GM18870 (cell line): ENCODE measurements at regions not wholly inside any gene's neighbourhood (a gene's known extent, or its start where the extent isn't known, plus 50 kb on each side); places are given as distances from the start of the nearest gene placed in this dataset.
A peak's percentile ranks its signal among the peaks of the same experiment; 100 is the strongest.
"Not testable (repeated sequence)": the region's sequence is repeated elsewhere in the genome, so short reads cannot be mapped to it uniquely, and the experiment has no call there.

Experiments
- ATAC-seq: cut with Tn5 transposase; IDR thresholded peaks from one replicate; pipeline ENCODE4 v1.9.1; 2021; ENCODE audit warnings: moderate library complexity; ENCODE audit not compliant: unreplicated experiment

GRCh38 chr13:80083853-80084676, 256.9 kb downstream of the SPRY2 start:
- ATAC-seq: no peak

GRCh38 chr13:80083081-80083852, 257.7 kb downstream of the SPRY2 start:
- ATAC-seq: no peak

DNA sequence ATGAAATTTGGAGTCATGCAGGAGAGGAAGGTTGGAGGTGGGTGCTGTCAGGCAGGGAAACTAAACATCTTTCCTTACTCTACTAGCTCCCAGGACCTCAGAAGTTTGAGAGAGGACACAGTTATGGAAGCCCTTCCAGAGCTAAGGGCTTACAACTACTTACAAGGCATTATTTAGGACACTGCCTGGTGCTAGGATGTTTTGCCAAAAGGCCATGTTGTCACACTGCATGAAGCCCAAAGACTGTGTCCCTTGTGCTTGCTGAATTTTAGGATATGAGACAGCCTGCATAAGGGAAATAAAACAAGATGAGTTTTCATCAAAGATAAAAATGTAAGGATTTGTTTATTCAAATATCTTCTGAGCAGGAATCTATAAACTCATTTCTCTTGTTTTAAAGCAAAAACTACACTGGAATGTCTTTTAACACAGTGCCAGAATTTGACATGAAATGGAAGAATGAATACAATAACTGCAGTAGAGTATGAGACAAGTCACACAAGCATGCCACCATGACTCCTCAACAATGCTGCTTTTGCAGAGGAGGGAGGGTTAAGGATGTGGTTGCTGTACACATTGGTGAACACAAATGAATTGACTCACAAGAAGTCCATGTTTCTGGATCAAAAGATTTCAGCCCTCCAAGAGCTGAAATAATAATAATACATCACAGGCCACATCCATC, 258.4 kb downstream of the SPRY2 start:
- no peak for ATAC-seq

GRCh38 chr13:80074811-80075210, 266.1 kb downstream of the SPRY2 start:
- ATAC-seq: no peak

DNA sequence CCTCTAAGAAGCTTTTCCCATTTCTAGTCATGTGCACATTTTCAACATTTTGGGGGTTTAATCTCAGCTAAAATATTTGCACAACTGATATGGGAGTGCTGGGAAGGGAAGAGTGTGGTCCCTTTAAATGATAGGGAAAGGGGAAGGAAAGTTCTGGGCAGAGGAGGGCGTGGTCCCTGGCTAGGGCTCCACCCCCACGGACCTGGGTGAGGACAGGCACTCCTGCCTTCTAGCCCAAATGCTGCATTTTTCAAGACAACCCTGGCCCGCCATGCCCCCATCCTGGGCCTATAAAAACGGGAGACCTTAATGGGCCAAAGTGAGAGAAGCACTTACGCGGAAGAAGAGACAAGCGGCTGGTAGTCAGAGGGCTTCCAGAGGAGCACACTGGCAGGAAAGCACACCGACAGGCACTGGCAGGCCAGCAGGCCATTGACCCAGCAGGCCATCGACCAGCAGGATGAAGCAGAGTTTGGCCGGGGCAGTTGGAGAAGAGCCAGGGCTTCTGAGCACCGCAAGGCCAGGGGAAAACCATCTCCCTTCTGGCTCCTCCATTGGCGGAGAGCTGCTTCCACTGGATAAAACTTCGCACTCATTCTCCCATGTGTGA, 266.7 kb downstream of the SPRY2 start:
- ATAC-seq: no peak

DNA sequence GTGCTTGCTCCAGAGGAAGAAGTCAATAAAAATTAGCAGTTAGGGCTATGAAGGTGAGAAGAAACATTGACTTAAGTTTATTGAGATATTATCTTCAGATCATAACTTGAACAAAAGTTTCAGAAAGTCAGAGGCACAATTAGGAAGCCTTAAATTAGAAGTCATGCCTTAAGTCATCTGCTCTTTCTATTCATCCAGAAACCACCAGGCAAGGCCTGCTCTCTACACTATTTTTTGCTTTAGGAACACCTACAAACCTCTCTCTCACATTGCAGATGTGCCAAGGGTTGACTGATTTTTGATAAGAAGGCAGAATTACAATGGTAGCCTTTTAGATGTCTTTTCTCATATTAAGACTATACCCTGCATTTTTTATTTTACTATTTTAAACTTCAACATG, 268.7 kb downstream of the SPRY2 start:
- ATAC-seq: no peak

DNA sequence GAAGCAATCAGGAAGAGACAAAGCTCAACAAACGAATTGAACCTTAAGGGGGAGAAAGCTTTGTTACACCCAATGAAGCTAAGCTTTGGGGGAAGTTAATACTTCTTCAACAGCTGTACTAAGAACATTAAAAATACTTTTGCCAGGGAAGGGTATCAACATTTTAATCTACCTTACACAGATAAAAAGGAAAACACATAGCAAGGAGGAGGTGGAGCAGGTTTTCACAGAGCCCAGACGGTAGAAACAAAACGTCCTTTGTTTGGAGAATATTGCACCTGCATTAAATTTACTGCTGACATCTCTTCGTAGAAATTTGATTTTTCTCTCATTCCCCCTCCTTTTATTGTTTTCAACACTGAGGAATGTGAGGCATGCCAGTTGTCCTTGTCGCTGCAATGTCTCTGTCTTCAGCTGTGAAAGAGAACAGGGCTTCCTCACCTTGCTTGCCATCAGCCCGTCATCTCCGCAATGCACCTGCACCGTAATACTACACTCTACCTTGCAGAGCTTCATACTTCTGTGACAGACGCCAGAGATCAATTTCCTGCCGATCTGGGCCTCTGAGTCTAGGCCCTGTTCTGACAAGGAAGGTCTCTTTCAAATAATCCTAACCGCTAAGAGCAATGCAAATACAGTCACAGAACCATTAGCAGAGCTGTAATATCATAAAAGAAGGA, 270.8 kb downstream of the SPRY2 start:
- ATAC-seq: no peak

DNA sequence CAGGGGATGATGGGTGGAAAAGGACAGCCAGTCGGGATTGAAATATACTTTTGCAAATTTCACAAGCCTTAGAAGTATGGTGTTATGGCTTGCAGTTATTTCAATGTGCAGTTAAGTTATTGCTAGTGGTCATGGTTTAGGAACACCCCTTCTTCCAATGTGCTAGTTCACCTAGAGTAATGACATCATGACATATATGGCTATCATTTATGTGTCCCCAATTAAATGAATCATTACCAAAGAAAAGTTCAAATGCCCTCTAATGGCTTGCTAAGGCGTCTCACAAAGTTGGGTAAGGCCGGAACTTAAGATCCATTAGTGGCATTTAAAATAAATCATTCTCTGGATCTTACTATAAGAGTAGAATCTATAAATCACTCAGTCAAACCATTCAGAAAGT, 271.6 kb downstream of the SPRY2 start:
- ATAC-seq: no peak

DNA sequence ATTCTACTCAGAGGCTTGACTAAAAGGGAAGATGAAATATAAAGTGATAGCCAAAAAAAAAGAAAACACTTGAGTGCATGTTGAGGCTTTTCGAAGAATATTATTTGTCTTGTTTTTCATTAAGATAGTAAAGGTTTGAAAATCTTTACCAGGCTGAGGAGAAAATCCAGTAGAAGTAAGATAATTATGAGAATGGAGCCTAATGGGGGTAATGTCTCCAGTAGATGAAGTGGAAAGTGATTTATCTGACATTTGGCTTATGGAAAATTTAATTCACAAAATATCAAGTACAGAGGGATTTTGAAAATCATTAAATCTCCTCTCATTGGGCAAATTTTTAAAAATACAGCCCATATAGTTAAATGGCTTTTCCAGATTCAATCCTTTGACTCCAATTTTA, 274.9 kb downstream of the SPRY2 start:
- no peak for ATAC-seq

- not testable (repeated sequence) for ATAC-seq
These were observed 278.5 kb downstream of the SPRY2 start for GRCh38 chr13:80062416-80062815.

DNA sequence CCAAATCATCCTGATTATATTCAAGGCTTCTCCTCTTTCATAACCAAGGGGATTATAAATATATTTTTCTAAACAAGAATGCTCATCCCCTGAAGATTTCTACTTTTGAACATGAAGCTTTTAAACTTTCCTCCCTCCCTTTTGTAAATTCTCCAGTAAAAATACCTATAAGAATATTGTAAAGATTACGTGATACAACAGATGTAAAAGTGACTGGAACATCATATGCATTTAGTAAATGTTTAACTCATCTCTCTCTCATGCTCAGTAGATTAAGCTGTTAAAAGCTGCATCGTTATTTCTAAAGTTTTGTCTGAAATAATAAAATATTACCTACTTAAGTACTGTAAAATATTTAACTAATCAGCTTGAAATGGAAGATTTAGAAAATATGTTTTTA, 281.1 kb downstream of the SPRY2 start:
- no peak for ATAC-seq

- no peak for ATAC-seq
These were observed 282.3 kb downstream of the SPRY2 start for GRCh38 chr13:80058626-80059025.

- ATAC-seq: no peak
These were observed 285.1 kb downstream of the SPRY2 start for GRCh38 chr13:80055847-80056246.

DNA sequence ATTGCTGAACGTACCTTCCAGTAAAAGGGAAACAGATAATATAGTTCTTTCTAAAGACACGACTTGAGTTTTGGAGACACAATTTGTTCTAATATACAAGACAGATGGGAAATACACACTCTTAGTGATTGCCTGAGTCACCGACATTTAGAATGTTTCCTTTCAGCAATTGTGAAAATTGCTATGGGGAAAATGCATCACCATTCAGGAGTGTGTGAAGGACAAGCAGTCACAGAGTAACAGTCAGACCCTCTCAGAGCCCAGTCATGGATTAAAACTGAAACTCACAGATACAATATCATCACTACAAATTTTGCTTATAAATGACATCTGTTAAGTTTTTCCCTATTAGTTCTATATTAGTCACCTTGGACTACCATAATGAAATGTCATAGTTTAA, 286.1 kb downstream of the SPRY2 start:
- no peak for ATAC-seq

GRCh38 chr13:80052286-80052685, 288.6 kb downstream of the SPRY2 start:
- ATAC-seq: no peak

GRCh38 chr13:80050252-80050651, 290.7 kb downstream of the SPRY2 start:
- ATAC-seq: no peak

- peak; percentile 96 for ATAC-seq
These were observed 292.1 kb downstream of the SPRY2 start for GRCh38 chr13:80048802-80049201.

- no peak for ATAC-seq
These were observed 292.9 kb downstream of the SPRY2 start for GRCh38 chr13:80048030-80048429.

DNA sequence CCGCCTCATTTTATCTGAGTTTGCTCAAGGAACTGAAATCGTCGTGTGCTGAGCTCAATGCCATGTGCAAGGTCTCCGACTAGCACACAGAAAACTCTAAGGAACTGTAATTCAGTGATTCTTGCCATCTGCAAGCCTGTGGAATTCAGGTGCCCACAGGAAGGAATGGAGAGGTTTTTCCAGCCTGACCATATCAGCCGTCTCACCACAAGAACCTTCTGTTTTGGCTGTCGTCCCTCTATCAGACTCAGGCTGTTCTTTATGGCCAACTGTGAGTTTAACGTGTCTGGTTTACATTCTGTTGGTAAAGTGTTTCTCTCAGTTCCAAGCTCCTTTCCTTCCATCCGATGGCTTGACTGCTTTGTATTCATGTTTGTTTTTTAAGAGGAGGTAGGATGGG, 293.5 kb downstream of the SPRY2 start:
- no peak for ATAC-seq

DNA sequence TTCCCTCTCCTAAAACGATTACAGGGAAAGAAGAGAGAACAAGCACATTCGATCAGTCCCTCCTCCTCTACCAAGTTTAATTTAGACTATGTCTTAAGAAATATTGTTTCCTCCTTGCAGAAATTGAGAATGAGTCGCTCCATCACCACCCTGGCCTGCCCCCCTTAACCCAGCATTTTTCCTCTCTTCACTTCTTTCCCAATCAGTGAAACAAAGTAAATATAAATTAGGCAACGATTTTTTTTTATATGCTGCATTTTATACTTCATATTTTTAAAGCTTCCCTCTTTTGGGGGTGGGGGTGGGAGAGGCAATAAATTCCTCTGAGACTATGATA, 300.0 kb downstream of the SPRY2 start:
- ATAC-seq: no peak
